ENCODE measurements at regions not wholly inside any gene's neighbourhood (a gene's known extent, or its start where the extent isn't known, plus 50 kb on each side); places are given as distances from the start of the nearest gene placed in this dataset.
"Not testable (repeated sequence)": the region's sequence is repeated elsewhere in the genome, so short reads cannot be mapped to it uniquely, and the experiment has no call there.

GRCh38 chr11:81286550-81286949 lies 1447.1 kb downstream of the FAM181B start:
- Mint-ChIP-seq H3K36me3 (ENCODE audit: insufficient read depth, unreplicated experiment) (no peaks in the 10 kb centered on the region), H3K4me3 (ENCODE audit: unreplicated experiment) (no peak overlapping the region), H3K4me1 (ENCODE audit: insufficient read depth, unreplicated experiment) (no peaks in the 10 kb centered on the region), H3K27me3 (ENCODE audit: insufficient read depth, unreplicated experiment) (peaks cover 22% of the 10 kb centered on the region), H3K9me3 (ENCODE audit: unreplicated experiment) (peaks cover 7% of the 10 kb centered on the region), H3K27ac (ENCODE audit: low read depth, unreplicated experiment) (no peak overlapping the region)
- intact Hi-C loops (cut with micrococcal nuclease): no loop called here
- no peak for DNase-seq (ENCODE audit: unreplicated experiment)
- CTCF ChIA-PET: no interaction called here
- POLR2A ChIA-PET: no interaction called here
- BruUV-seq (replicated peaks): no TSS peak
- no peak for TF ChIP-seq CTCF (IDR thresholded peaks at IDR 0.05; ENCODE audit: unreplicated experiment)

- H3K4me3 Mint-ChIP-seq (ENCODE audit: unreplicated experiment); H3K9me3 Mint-ChIP-seq (ENCODE audit: unreplicated experiment); POLR2A ChIA-PET; H3K27me3 Mint-ChIP-seq (ENCODE audit: insufficient read depth, unreplicated experiment); BruUV-seq (replicated peaks); CTCF ChIA-PET; H3K4me1 Mint-ChIP-seq (ENCODE audit: insufficient read depth, unreplicated experiment); H3K27ac Mint-ChIP-seq (ENCODE audit: low read depth, unreplicated experiment); DNase-seq (ENCODE audit: unreplicated experiment); H3K36me3 Mint-ChIP-seq (ENCODE audit: insufficient read depth, unreplicated experiment); intact Hi-C loops (cut with micrococcal nuclease): not testable (repeated sequence)
These were observed 1453.4 kb downstream of the FAM181B start for GRCh38 chr11:81280228-81280627.

- no peaks in the 10 kb centered on the region for H3K36me3 Mint-ChIP-seq (ENCODE audit: insufficient read depth, unreplicated experiment)
- no peak for TF ChIP-seq CTCF (IDR thresholded peaks at IDR 0.05; ENCODE audit: unreplicated experiment)
- H3K4me1 Mint-ChIP-seq (ENCODE audit: insufficient read depth, unreplicated experiment): no peaks in the 10 kb centered on the region
- no TSS peak for BruUV-seq (replicated peaks)
- no peaks in the 10 kb centered on the region for H3K9me3 Mint-ChIP-seq (ENCODE audit: unreplicated experiment)
- no peaks in the 10 kb centered on the region for H3K27me3 Mint-ChIP-seq (ENCODE audit: insufficient read depth, unreplicated experiment)
- POLR2A ChIA-PET: no interaction called here
- intact Hi-C loops (cut with micrococcal nuclease): no loop called here
- H3K27ac Mint-ChIP-seq (ENCODE audit: low read depth, unreplicated experiment): no peak overlapping the region
- DNase-seq (ENCODE audit: unreplicated experiment): no peak
- H3K4me3 Mint-ChIP-seq (ENCODE audit: unreplicated experiment): no peak overlapping the region
- CTCF ChIA-PET: interaction anchor here (0.7 kb wide), 1 partner anchor 219 kb away, joined by 3 read pairs; no protein-coding TSS in a partner anchor
These were observed 1454.7 kb downstream of the FAM181B start for GRCh38 chr11:81278991-81279390.

- Mint-ChIP-seq H3K27me3 (ENCODE audit: insufficient read depth, unreplicated experiment) (peaks cover 41% of the 10 kb centered on the region), H3K4me3 (ENCODE audit: unreplicated experiment) (no peak overlapping the region), H3K9me3 (ENCODE audit: unreplicated experiment) (no peaks in the 10 kb centered on the region), H3K27ac (ENCODE audit: low read depth, unreplicated experiment) (no peak overlapping the region), H3K4me1 (ENCODE audit: insufficient read depth, unreplicated experiment) (no peaks in the 10 kb centered on the region), H3K36me3 (ENCODE audit: insufficient read depth, unreplicated experiment) (no peaks in the 10 kb centered on the region)
- intact Hi-C loops (cut with micrococcal nuclease): no loop called here
- TF ChIP-seq CTCF (IDR thresholded peaks at IDR 0.05; ENCODE audit: unreplicated experiment): no peak
- no peak for DNase-seq (ENCODE audit: unreplicated experiment)
- ChIA-PET POLR2A (interaction anchor here (0.6 kb wide), 1 partner anchor 39 kb away, joined by 3 read pairs; no protein-coding TSS in a partner anchor), CTCF (no interaction called here)
- BruUV-seq (replicated peaks): no TSS peak
These were observed 1463.0 kb downstream of the FAM181B start for GRCh38 chr11:81270686-81271085.

GRCh38 chr11:81267246-81267645 lies 1466.4 kb downstream of the FAM181B start:
- no peaks in the 10 kb centered on the region for H3K9me3 Mint-ChIP-seq (ENCODE audit: unreplicated experiment)
- no peak overlapping the region for H3K4me3 Mint-ChIP-seq (ENCODE audit: unreplicated experiment)
- no peak for DNase-seq (ENCODE audit: unreplicated experiment)
- no peaks in the 10 kb centered on the region for H3K36me3 Mint-ChIP-seq (ENCODE audit: insufficient read depth, unreplicated experiment)
- no peak overlapping the region for H3K27ac Mint-ChIP-seq (ENCODE audit: low read depth, unreplicated experiment)
- peaks cover 65% of the 10 kb centered on the region for H3K27me3 Mint-ChIP-seq (ENCODE audit: insufficient read depth, unreplicated experiment)
- H3K4me1 Mint-ChIP-seq (ENCODE audit: insufficient read depth, unreplicated experiment): no peaks in the 10 kb centered on the region
- no peak for TF ChIP-seq CTCF (IDR thresholded peaks at IDR 0.05; ENCODE audit: unreplicated experiment)
- intact Hi-C loops (cut with micrococcal nuclease): no loop called here
- BruUV-seq (replicated peaks): no TSS peak
- CTCF ChIA-PET: no interaction called here
- POLR2A ChIA-PET: no interaction called here

Data from MCF 10A (cell line).